Retinal pigment epithelial cell (primary cell): ENCODE measurements at regions not wholly inside any gene's neighbourhood (a gene's known extent, or its start where the extent isn't known, plus 50 kb on each side); places are given as distances from the start of the nearest gene placed in this dataset.

ENCODE experiments used
- DNase-seq: peaks from one replicate; pipeline ENCODE4 v3.0.0-alpha.2; 2010; ENCODE audit warnings: low read depth
- H3K4me3 ChIP-seq: 2 replicates; pipeline ENCODE4 v1.5.1; 2011; ENCODE audit warnings: mild to moderate bottlenecking, low read length, control low read depth, moderate library complexity
- TF ChIP-seq, protein P1 (sequence below): conservative IDR thresholded peaks from 2 replicates; pipeline ENCODE4 v1.5.1; 2011; ENCODE audit warnings: low read depth, low read length, control low read depth, inconsistent platforms

DNA sequence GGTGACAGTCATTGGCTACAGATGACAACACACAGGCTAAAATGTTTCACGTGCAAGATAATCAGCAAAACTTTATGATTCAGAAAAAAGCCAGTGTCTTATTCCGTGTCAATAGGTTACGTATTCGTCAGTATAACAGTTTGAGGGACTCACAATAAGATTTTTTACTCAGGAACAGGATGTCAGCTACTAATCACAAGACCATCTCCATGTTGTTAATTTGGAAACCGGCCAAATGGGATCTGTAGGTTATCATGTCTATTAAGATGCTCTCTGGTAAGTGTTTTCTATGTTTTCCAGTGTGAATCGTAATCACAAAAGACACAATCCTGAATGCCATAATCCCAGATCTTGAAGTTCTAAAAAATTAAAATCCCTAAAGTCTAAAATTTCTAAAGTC lies 197.3 kb downstream of the ETV1 start:
- no peak overlapping the region for H3K4me3 ChIP-seq
- TF ChIP-seq, protein P1, sequence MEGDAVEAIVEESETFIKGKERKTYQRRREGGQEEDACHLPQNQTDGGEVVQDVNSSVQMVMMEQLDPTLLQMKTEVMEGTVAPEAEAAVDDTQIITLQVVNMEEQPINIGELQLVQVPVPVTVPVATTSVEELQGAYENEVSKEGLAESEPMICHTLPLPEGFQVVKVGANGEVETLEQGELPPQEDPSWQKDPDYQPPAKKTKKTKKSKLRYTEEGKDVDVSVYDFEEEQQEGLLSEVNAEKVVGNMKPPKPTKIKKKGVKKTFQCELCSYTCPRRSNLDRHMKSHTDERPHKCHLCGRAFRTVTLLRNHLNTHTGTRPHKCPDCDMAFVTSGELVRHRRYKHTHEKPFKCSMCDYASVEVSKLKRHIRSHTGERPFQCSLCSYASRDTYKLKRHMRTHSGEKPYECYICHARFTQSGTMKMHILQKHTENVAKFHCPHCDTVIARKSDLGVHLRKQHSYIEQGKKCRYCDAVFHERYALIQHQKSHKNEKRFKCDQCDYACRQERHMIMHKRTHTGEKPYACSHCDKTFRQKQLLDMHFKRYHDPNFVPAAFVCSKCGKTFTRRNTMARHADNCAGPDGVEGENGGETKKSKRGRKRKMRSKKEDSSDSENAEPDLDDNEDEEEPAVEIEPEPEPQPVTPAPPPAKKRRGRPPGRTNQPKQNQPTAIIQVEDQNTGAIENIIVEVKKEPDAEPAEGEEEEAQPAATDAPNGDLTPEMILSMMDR = no peak
- no peak for DNase-seq

DNA sequence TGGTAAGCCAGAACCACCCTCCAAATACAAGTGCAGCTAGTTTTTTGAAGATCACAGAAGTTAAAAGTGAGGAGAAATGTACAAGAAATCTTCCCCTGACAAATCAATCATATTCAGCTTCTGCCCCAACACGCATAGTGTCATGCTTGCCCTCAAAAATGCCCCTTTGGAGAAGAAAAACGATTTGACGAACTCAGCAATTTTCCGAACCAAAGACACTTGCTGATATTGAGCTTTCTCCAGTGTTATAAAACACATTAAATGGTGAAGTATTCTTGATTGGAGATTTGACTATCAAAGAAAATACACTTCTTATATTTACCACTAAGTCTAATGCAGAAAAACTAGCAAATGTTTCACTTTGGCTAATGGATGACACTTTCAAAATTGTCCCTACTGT lies 195.5 kb downstream of the ETV1 start:
- H3K4me3 ChIP-seq = no peak overlapping the region
- TF ChIP-seq, protein P1 = no peak
- DNase-seq = no peak

DNA sequence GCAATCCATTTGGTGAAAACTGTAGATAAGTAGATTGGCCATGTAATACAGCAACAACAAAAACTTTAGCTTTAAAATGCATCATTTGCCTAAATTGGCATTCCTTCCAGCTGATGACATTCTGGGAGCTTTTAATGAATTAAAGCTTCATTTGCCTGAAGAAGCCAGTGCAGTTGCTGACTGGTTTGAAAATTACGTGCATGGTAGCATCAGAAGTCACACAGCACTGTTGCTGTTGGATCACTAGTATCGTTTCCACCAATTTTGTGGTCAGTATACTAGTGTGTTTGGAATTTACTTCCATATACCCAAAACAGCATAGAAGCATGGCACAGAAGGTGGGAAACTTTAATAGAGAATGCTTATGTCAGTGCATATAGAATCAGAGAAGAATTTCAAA lies 194.9 kb downstream of the ETV1 start:
- no peak for DNase-seq
- H3K4me3 ChIP-seq = no peak overlapping the region
- TF ChIP-seq, protein P1 = no peak

DNA sequence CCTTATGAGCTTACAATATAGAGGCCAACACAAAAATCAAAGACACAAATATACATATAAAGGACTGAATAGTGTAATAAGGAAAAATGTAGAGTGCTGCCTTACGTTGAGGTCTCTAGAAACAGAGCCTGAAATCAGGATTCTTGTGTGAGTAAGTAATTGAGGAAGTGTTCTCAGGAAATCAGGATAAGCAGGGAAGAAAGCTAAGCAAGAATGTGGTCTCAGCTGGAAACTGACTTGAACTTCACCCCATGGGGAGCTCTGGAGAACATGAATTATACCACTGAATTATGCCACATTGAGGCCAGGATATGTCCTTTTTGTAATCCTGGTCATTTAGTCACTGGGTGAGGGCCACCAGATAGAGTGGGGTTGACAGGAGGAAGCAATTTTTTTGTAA lies 191.9 kb downstream of the ETV1 start:
- TF ChIP-seq, protein P1 = no peak
- no peak for DNase-seq
- no peak overlapping the region for H3K4me3 ChIP-seq

DNA sequence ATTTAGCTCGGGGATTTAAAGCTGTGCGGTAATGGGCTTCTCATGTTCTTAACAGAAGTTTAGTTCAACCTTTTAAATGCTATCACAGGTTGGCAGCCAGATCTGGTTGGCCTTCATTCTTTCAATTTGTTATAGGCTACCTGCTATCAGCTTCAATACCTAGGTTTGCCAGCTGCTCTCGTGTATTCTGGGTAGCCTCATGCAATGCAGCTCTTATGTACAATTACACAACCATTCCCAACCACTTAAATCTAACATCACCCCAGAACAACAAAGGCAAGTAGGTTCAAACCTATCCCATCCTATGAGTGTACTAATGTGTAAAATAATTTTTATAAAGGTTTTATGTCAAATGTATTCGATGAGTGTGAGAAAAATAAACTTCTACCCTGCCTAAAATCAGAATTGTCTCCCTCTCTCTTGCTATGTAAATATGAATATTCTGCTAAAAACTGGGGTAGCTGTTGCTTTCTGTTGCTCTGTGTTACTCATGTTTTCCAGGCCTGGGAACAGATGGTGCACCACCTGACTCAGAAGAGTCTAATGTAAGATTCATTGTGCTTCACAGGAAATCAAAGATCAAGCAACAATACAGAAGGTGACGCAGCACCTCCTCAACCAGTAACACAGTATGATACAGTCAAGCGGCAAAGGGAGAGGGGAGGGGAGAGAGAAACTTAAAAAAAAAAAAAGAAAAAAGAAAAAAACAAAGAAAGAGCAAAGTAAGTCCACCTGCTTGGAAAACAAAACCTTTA lies 188.6 kb downstream of the ETV1 start:
- peak; percentile 59 for DNase-seq
- H3K4me3 ChIP-seq = no peak overlapping the region
- TF ChIP-seq, protein P1 = no peak

DNA sequence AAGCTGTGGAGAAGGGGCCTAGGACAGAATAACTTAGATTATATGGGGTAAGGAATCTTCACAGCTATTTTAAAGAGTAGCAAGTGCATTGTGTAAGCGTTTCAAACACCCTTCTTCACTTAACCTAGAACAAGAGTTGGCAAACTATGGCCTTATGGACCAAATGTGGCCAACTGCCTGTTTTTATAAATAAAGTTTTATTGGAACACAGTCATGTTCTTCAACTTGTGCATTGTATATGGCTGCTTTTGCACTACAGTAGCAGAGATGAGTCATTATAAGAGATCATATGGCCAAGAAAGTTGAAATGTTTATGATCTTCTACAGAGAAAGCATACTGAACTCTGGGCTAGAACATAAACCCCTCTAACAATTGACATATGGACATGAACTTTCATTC lies 187.8 kb downstream of the ETV1 start:
- TF ChIP-seq, protein P1 = no peak
- DNase-seq = no peak
- H3K4me3 ChIP-seq = no peak overlapping the region

DNA sequence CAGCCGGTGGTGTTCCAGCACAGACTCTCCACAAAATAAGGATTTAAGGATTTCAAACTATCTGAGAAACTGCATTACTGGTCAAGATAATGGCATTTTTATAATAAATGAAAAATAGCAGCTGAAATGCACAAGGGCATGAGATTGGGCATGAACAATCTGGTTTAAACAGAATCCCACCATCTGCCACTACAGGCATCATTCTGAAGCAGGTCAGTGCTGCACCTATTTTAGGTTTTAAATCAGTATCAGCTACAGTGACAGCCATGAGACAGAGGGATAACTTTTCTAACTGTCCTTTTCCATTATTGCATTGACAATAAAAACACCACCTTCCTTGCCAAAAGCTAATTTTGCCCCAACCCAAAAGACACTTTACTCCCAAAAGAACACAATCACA lies 186.8 kb downstream of the ETV1 start:
- no peak for DNase-seq
- H3K4me3 ChIP-seq = no peak overlapping the region
- TF ChIP-seq, protein P1 = no peak
